HEK293T (cell line): ENCODE measurements at regions not wholly inside any gene's neighbourhood (a gene's known extent, or its start where the extent isn't known, plus 50 kb on each side); places are given as distances from the start of the nearest gene placed in this dataset.
"Not testable (repeated sequence)": the region's sequence is repeated elsewhere in the genome, so short reads cannot be mapped to it uniquely, and the experiment has no call there.

Source experiments
- CTCF ChIA-PET: fragments of 350-600 bp; formaldehyde crosslinking; extraction: SDS; loops from one replicate; lab custom pipeline; 2021; ENCODE audit warnings: antibody characterized with exemption, inconsistent platforms; lab: Yijun Ruan, JAX
- POLR2A ChIA-PET: fragments of 350-600 bp; formaldehyde crosslinking; extraction: SDS; loops from one replicate; lab custom pipeline; 2020; ENCODE audit warnings: antibody characterized with exemption, inconsistent platforms; lab: Yijun Ruan, JAX
- DNase-seq: peaks from one replicate; pipeline ENCODE4 v3.0.0; 2012; ENCODE audit warnings: mixed read lengths; ENCODE audit errors: extremely low spot score
- ARNT ChIP-seq: fragments of 450-650 bp; IDR thresholded peaks from 2 replicates; pipeline ENCODE4 v1.6.1; 2017; ENCODE audit warnings: mild to moderate bottlenecking
- BHLHE40 ChIP-seq: fragments of 450-650 bp; IDR thresholded peaks from 2 replicates; pipeline ENCODE4 v1.6.1; 2016; ENCODE audit warnings: mild to moderate bottlenecking, moderate library complexity, borderline replicate concordance
- CTBP1 ChIP-seq: fragments of 450-650 bp; IDR thresholded peaks from 2 replicates; pipeline ENCODE4 v1.6.1; 2016; ENCODE audit warnings: borderline replicate concordance
- ELF4 ChIP-seq: fragments of 450-650 bp; IDR thresholded peaks from 2 replicates; pipeline ENCODE4 v1.6.1; 2017; ENCODE audit warnings: antibody characterized with exemption
- FOXA1 ChIP-seq: fragments of 450-650 bp; IDR thresholded peaks from 2 replicates; pipeline ENCODE4 v1.6.1; 2016; ENCODE audit warnings: mild to moderate bottlenecking
- FOXK2 ChIP-seq: fragments of 450-650 bp; IDR thresholded peaks from 2 replicates; pipeline ENCODE4 v1.6.1; 2016; ENCODE audit warnings: mild to moderate bottlenecking
- FOXM1 ChIP-seq: fragments of 450-650 bp; IDR thresholded peaks from 2 replicates; pipeline ENCODE4 v1.6.1; 2017; ENCODE audit warnings: mild to moderate bottlenecking, borderline replicate concordance
- HDGF ChIP-seq: fragments of 450-650 bp; IDR thresholded peaks from 2 replicates; pipeline ENCODE4 v1.6.1; 2017; ENCODE audit warnings: antibody characterized with exemption, borderline replicate concordance
- L3MBTL2 ChIP-seq: fragments of 450-650 bp; conservative IDR thresholded peaks from 2 replicates; pipeline ENCODE4 v1.6.1; 2016; ENCODE audit warnings: mild to moderate bottlenecking
- LEF1 ChIP-seq: fragments of 450-650 bp; IDR thresholded peaks from 2 replicates; pipeline ENCODE4 v1.6.1; 2017; ENCODE audit warnings: mild to moderate bottlenecking, borderline replicate concordance
- NFRKB ChIP-seq: fragments of 450-650 bp; IDR thresholded peaks from 2 replicates; pipeline ENCODE4 v1.6.1; 2016; ENCODE audit warnings: mild to moderate bottlenecking, moderate library complexity
- SP1 ChIP-seq: fragments of 450-650 bp; IDR thresholded peaks from 2 replicates; pipeline ENCODE4 v1.6.1; 2017
- SUZ12 ChIP-seq: fragments of 450-650 bp; IDR thresholded peaks from 2 replicates; pipeline ENCODE4 v1.6.1; 2016; ENCODE audit warnings: mild to moderate bottlenecking
- TARDBP ChIP-seq: fragments of 450-650 bp; IDR thresholded peaks from 2 replicates; pipeline ENCODE4 v1.6.1; 2016
- ZNF384 ChIP-seq: fragments of 450-650 bp; IDR thresholded peaks from 2 replicates; pipeline ENCODE4 v1.6.1; 2016
- TF ChIP-seq, protein P1 (sequence below): fragments of 450-650 bp; IDR thresholded peaks from 2 replicates; pipeline ENCODE4 v1.6.1; 2016

GRCh38 chr13:59047546-59047945 lies 1116.2 kb downstream of the DIAPH3 start:
- TF ChIP-seq HDGF: no peak
- no peak for TF ChIP-seq ARNT
- TF ChIP-seq LEF1: no peak
- TF ChIP-seq ZNF384: no peak
- no peak for TF ChIP-seq CTBP1
- no peak for TF ChIP-seq BHLHE40
- TF ChIP-seq FOXA1: no peak
- TF ChIP-seq FOXM1: no peak
- TF ChIP-seq L3MBTL2: no peak
- TF ChIP-seq SP1: no peak
- TF ChIP-seq TARDBP: no peak
- no peak for TF ChIP-seq FOXK2
- no peak for TF ChIP-seq NFRKB
- TF ChIP-seq, protein P1, sequence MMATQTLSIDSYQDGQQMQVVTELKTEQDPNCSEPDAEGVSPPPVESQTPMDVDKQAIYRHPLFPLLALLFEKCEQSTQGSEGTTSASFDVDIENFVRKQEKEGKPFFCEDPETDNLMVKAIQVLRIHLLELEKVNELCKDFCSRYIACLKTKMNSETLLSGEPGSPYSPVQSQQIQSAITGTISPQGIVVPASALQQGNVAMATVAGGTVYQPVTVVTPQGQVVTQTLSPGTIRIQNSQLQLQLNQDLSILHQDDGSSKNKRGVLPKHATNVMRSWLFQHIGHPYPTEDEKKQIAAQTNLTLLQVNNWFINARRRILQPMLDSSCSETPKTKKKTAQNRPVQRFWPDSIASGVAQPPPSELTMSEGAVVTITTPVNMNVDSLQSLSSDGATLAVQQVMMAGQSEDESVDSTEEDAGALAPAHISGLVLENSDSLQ: no peak
- no peak for TF ChIP-seq SUZ12
- no peak for TF ChIP-seq ELF4
- CTCF ChIA-PET: no interaction called here
- POLR2A ChIA-PET: no interaction called here
- no peak for DNase-seq

GRCh38 chr13:59061621-59062020 lies 1102.1 kb downstream of the DIAPH3 start:
- CTCF ChIA-PET: no interaction called here
- POLR2A ChIA-PET: no interaction called here
- no peak for DNase-seq
- TF ChIP-seq ELF4: no peak
- no peak for TF ChIP-seq ZNF384
- TF ChIP-seq, protein P1: no peak
- TF ChIP-seq CTBP1: no peak
- no peak for TF ChIP-seq SP1
- no peak for TF ChIP-seq FOXA1
- TF ChIP-seq TARDBP: no peak
- TF ChIP-seq SUZ12: no peak
- no peak for TF ChIP-seq LEF1
- TF ChIP-seq NFRKB: no peak
- TF ChIP-seq FOXK2: no peak

DNA sequence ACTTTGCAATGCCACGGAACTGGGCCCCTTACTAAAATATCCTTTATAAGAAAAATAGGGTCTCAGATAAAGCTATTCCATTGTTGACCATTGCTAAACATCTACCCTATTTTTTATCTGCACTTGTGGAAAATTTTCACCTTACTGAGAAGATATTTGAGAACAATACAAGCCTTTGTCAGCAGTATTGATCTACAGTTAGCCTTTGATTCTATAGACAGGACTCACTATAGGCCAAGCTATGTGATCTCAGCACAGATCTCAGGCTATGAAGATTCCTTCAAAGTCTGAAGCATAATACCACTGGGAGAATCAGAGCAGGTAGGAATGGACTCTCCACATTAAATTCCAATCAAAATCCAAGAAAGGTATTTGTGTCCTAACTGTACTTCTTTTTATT lies 1099.7 kb downstream of the DIAPH3 start:
- POLR2A ChIA-PET: no interaction called here
- CTCF ChIA-PET: no interaction called here
- no peak for DNase-seq
- no peak for TF ChIP-seq FOXA1
- TF ChIP-seq FOXK2: no peak
- no peak for TF ChIP-seq FOXM1
- no peak for TF ChIP-seq CTBP1
- TF ChIP-seq ELF4: no peak
- TF ChIP-seq BHLHE40: no peak
- TF ChIP-seq SUZ12: no peak
- TF ChIP-seq LEF1: no peak

- DNase-seq, CTCF ChIA-PET, POLR2A ChIA-PET: not testable (repeated sequence)
Observed at GRCh38 chr13:59076386-59076785, 1087.3 kb downstream of the DIAPH3 start.

- DNase-seq: no peak
- ChIA-PET CTCF (no interaction called here), POLR2A (no interaction called here)
- TF ChIP-seq, protein P1: peak; percentile 63
- TF ChIP-seq LEF1: no peak
- no peak for TF ChIP-seq HDGF
- TF ChIP-seq FOXA1: no peak
Observed at GRCh38 chr13:59086147-59086546, 1077.6 kb downstream of the DIAPH3 start.

DNA sequence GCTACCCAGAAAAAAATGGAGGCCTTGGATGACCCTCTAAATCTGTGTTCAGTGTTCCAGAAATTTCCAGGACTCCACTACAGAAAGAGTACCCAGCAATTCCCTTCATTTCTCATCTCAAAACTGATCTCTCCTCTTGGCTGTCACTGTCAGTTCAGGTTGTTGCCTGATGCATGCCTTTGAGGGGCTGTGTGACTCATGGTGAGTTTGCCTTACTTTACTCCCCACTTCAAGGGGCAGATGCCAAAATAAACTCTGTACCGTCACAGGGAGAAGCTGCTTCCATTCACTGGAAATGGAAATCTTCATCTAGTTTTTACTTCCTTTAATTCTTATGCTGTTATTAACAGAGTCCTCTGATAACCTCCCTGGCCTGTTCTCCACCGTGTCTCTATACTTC lies 1075.0 kb downstream of the DIAPH3 start:
- CTCF ChIA-PET: interaction anchor here (0.6 kb wide), 1 partner anchor 270 kb away, joined by 3 read pairs; no protein-coding TSS in a partner anchor
- POLR2A ChIA-PET: no interaction called here
- TF ChIP-seq SUZ12: no peak
- TF ChIP-seq CTBP1: no peak
- TF ChIP-seq LEF1: no peak
- no peak for TF ChIP-seq FOXK2
- TF ChIP-seq, protein P1: no peak
- TF ChIP-seq FOXM1: no peak
- no peak for TF ChIP-seq NFRKB
- no peak for TF ChIP-seq FOXA1
- TF ChIP-seq L3MBTL2: no peak
- TF ChIP-seq ELF4: no peak
- no peak for TF ChIP-seq ZNF384
- no peak for TF ChIP-seq HDGF
- no peak for TF ChIP-seq SP1
- TF ChIP-seq TARDBP: no peak
- no peak for DNase-seq

GRCh38 chr13:59094181-59094580 lies 1069.5 kb downstream of the DIAPH3 start:
- DNase-seq: no peak
- CTCF ChIA-PET: no interaction called here
- POLR2A ChIA-PET: no interaction called here
- TF ChIP-seq, protein P1: peak; percentile 76
- no peak for TF ChIP-seq NFRKB
